IPS-NIHi7 (cell line): ENCODE measurements at regions not wholly inside any gene's neighbourhood (a gene's known extent, or its start where the extent isn't known, plus 50 kb on each side); places are given as distances from the start of the nearest gene placed in this dataset.

Experiments
- DNase-seq: peaks from one replicate; pipeline ENCODE4 v3.0.0; 2012; ENCODE audit warnings: mixed read lengths; ENCODE audit errors: extremely low spot score

DNA sequence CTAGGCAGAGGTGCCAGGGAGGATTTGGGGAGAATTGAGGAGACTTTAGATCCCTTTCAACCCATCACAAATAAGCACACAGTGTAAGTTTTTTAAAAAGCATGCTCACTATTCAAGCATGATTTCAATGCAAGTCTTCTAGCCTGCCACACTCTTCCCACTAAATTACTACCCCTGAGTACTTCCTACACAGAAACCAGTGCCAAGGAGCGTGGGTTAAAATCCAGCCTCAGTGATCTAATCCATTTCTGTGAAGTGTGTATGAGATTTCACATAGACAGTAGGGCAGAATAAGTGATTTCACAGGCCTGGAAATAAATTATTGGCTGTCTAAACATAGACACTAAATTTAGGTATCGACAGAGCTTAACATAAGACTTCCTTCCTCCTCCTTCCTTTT is 142.9 kb upstream of the ATP1B1 start:
- no peak for DNase-seq

- no peak for DNase-seq
Measured at GRCh38 chr1:168964478-168964877, 142.0 kb upstream of the ATP1B1 start.

DNA sequence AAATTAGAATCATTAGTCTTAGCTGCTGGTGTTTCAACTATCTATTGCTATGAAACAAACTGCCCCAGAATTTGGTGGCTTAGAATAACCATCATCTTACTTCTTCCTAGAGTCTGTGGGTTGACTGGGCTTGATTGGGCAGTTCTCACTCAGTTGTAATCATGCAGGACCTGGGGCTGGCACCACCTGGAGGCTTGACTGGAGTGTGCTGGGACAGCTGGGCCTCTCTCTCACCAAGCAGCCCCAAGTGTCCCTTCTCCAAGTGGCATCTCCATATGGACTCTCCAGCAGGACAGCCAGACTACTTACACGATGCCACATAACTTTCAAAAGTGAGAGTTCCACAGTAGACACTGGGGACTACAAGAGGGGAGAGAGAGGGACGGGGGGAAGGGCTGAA is 140.3 kb upstream of the ATP1B1 start:
- no peak for DNase-seq

GRCh38 chr1:168966636-168967035 is 139.9 kb upstream of the ATP1B1 start:
- DNase-seq, result no peak

- no peak for DNase-seq
Measured at GRCh38 chr1:168970926-168971659, 135.4 kb upstream of the ATP1B1 start.

- no peak for DNase-seq
Measured at GRCh38 chr1:168972225-168972624, 134.3 kb upstream of the ATP1B1 start.

- no peak for DNase-seq
Measured at GRCh38 chr1:168972887-168973286, 133.6 kb upstream of the ATP1B1 start.

DNA sequence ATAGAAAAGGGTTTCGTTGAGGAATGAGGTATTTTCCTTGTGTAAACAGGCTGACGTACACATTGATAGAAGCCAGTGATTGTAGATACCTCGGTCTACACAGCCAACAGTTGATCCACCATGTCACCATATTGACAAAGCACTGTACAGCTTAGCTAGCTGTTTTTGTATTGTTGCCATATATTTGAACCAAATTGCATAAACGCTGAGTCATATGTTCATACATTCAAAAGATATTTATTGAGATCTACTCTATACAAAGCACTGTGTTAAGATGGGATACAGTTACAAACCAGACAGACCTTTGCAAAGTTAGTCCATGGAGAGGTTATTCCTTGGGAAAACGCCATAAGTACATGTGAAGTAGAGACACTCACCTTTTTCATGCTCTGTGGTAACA is 132.4 kb upstream of the ATP1B1 start:
- no peak for DNase-seq

GRCh38 chr1:168974611-168975010 is 131.9 kb upstream of the ATP1B1 start:
- no peak for DNase-seq

DNA sequence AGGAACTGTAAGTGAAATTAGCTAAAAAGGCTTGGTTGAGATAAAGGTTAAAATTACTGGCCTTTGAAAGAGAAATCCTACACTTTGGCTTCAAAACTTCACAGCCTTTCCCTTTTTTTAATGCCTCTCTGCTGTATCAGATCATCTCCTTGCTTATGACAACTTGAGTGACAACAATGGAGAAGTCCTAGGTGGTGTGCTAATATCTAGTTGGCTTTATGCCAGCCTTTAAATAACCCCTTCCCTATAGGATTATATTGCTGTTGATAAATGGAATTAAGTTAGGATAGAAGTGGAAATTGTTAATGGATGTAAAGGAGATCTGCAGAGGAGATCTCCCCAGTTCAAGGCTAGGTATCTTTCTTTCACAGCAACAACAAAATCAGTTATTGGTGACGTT is 130.2 kb upstream of the ATP1B1 start:
- no peak for DNase-seq

DNA sequence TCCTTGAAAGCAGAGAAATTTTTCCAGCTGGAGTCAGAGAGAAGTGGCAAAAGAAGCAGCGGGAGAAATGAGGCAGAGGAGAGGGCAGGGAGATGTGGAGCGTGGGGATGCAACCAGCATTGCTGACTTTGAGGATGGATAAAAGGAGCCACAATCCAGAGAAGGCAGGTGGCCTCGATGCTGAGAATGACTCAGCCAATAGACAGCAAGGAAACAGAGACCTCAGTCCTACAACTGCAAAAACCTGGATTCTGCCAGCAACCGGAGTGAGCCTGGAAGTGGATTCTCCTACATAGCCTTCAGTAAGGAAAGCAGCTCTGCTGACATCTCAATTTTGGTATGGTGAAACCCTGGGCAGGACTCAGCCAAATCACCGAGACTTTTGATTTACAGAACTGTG is 128.9 kb upstream of the ATP1B1 start:
- no peak for DNase-seq

DNA sequence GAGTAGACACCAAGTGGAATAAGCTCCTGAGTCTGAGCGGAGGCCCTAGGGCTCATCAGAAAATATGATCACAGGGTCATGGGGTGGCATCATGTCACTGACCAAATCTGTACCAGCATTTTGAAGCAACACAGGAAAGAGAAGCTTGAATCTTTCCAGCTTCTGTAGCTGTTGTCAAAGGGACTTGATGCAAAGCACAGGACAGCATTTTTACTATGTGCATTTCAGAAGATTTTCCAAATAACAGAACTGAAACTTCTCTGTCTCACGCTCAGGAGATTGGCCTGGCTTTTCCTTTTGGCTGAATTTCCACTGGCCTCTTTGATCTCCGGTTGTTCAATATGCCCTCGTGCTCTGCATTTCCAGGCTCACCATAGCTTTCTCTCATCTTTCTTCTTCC is 127.2 kb upstream of the ATP1B1 start:
- DNase-seq, result no peak

GRCh38 chr1:168980180-168980579 is 126.3 kb upstream of the ATP1B1 start:
- no peak for DNase-seq

GRCh38 chr1:168980656-168981055 is 125.8 kb upstream of the ATP1B1 start:
- DNase-seq, result no peak

DNA sequence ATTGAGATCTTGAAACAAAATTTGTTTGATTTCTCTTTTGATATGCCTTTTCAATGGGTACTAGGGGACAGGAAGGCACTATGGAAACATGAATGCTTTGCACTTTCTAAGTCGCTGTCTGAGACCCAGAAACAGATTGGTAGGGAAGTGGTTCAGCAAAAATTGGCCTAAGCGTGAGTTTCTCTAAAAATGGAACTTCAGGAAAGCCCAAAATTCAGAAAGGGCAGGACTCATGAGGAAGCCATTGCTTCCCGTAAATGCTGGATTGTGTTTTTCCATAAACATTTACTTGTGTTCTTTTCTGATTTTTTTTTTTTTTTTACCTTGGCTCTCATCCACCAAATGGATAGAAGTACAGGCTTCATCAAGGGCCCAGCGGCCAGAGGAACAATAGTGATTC is 123.7 kb upstream of the ATP1B1 start:
- DNase-seq, result no peak

GRCh38 chr1:168987330-168987729 is 119.2 kb upstream of the ATP1B1 start:
- DNase-seq, result no peak

DNA sequence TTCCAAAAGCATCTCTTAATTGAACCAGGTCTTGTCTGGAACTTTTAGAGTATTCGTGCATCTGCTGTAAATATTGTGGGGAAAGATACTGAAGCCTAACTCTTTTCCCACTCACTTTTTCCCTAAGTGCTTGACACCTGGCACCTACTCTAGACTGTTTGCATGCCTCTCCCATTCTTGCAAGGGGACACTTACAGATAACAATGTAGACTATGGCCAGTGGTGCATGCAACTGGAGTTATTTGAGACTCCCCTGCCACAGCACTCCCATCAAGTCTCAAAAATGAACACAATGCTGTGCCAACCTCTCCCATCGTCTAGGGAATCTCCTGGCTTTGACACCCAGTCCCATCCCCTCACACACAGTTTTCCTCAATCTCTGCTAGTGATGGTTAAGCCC is 118.6 kb upstream of the ATP1B1 start:
- DNase-seq, result no peak

GRCh38 chr1:168989985-168990384 is 116.5 kb upstream of the ATP1B1 start:
- no peak for DNase-seq

- no peak for DNase-seq
Measured at GRCh38 chr1:168991667-168992475, 114.6 kb upstream of the ATP1B1 start.

DNA sequence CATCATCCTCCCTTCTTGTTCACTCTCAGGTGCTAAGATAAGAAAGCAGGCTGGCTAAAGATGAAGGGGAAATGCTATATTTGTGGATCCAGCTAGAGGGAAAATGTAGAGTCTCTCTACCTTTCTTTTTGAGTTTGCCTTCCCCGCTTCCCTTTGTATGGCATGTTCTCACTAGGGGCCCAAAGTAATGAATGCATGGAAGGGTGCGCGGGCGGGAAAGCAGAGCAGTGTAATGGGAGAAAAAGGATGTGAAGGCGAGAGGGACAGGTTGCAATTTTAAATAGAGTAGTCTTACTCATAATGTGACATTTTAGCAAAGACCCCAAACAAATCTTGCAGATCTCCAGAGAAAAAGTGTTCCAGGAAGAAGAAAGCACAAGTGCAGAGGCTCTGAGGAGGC is 105.1 kb upstream of the ATP1B1 start:
- no peak for DNase-seq

GRCh38 chr1:169003864-169004516 is 102.5 kb upstream of the ATP1B1 start:
- no peak for DNase-seq

DNA sequence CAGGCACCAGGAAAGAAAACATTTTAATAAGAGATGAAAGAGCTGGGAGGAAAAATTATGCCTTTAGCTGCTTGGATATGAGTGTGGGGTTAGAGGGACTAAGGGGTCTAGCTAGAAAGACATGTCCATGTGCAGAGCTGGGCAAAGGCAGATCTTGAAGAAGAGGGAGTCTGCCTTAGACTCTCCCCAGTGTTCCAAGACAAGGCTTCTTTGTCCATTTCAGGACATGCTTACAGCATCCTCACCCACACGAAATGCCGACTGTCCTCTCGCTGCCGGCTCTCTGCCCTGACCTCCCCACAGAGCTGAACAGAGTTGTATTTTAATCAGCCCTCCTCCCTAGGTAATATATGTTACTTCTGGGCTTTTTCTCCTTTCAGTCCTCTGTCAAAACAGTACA is 100.7 kb upstream of the ATP1B1 start:
- DNase-seq, result no peak

DNA sequence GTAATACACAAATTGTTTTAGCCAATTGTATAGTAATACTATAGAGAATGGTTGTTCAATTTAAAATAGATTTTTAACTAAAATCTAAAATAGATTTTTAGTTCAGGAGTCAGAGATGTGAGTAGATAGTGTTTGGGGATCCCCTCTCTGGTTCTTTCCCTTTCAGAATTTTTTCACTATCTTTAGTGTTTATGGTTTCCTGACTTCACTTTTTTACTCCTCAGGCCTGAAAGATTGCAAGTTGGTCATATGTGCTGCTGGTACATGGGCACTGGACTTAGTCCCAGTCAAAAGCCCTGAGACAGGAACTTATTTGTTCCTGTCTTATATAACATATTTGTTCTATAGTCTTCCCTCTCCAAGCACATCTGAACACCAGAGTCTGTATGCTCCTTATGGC is 96.8 kb upstream of the ATP1B1 start:
- no peak for DNase-seq
